A549 (cell line): ENCODE measurements at regions not wholly inside any gene's neighbourhood (a gene's known extent, or its start where the extent isn't known, plus 50 kb on each side); places are given as distances from the start of the nearest gene placed in this dataset.

Experiments
- ATAC-seq, 2 experiments: fragments of 200-7000 bp in 1 of 2; fragments of >200 bp in 1 of 2; cut with Nextera tagmentation in 1 of 2; cut with Tn5 transposase in 1 of 2; 3 replicates each; pipeline versions ENCODE4 v1.8.0 to v1.9.1; 2018 to 2020; ENCODE audit warnings: mild to moderate bottlenecking in 1 of 2, moderate library complexity in 1 of 2
- CTCF ChIA-PET: fragments of 300-600 bp; sonication (Branson Sonifier 250); formaldehyde crosslinking; extraction: SDS; loops from one replicate; lab custom pipeline; 2021; ENCODE audit warnings: antibody characterized with exemption, inconsistent platforms; lab: Yijun Ruan, JAX
- POLR2A ChIA-PET: fragments of 350-600 bp; formaldehyde crosslinking; extraction: SDS; loops from one replicate; lab custom pipeline; 2021; ENCODE audit warnings: antibody characterized with exemption, inconsistent platforms; lab: Yijun Ruan, JAX
- DNase-seq, 2 experiments: peaks; one replicate each; pipeline versions ENCODE4 v3.0.0 to v3.0.0-alpha.2; 2011 to 2016; ENCODE audit warnings: low read depth in 1 of 2, low spot score in 1 of 2
- FAIRE-seq: peaks from 2 replicates; lab custom pipeline; 2011; peaks lifted over from hg19 to GRCh38; lab: Jason Lieb, UNC
- H3K27ac ChIP-seq, 2 experiments: fragments of >200 bp; sonication (Bioruptor Twin); formaldehyde crosslinking; 3 replicates each; pipeline ENCODE4 v1.5.1; 2016 to 2017
- H3K4me1 ChIP-seq: fragments of >200 bp; sonication (Bioruptor Twin); formaldehyde crosslinking; 3 replicates; pipeline ENCODE4 v1.6.1; 2016
- H3K4me2 ChIP-seq: fragments of >200 bp; sonication (Bioruptor Twin); formaldehyde crosslinking; 3 replicates; pipeline ENCODE4 v1.6.1; 2016
- H3K4me3 ChIP-seq: fragments of >200 bp; sonication (Bioruptor Twin); formaldehyde crosslinking; 3 replicates; pipeline ENCODE4 v1.5.1; 2016
- H3K9me3 ChIP-seq: fragments of >200 bp; sonication (Bioruptor Twin); formaldehyde crosslinking; 3 replicates; pipeline ENCODE4 v1.6.1; 2016
- BHLHE40 ChIP-seq: IDR thresholded peaks from 2 replicates; pipeline ENCODE4 v1.6.1; 2012; ENCODE audit warnings: low read depth, low read length, inconsistent platforms
- CBX2 ChIP-seq: fragments of 200-600 bp; sonication (generic); IDR thresholded peaks from 2 replicates; pipeline ENCODE4 v1.6.1; 2016; ENCODE audit warnings: low read depth, mild to moderate bottlenecking, borderline replicate concordance
- CEBPB ChIP-seq, 2 experiments: fragments of >200 bp in 1 of 2; sonication (Bioruptor Twin) in 1 of 2; formaldehyde crosslinking in 1 of 2; IDR thresholded peaks; 2 replicates each; pipeline ENCODE4 v1.6.1; 2012 to 2016
- E2F6 ChIP-seq: IDR thresholded peaks from 2 replicates; pipeline ENCODE4 v1.6.1; 2012; ENCODE audit warnings: low read depth, borderline replicate concordance
- EHF ChIP-seq: fragments of 250-450 bp; sonication (Bioruptor Pico); IDR thresholded peaks from 2 replicates; pipeline ENCODE4 v1.5.0; 2020; ENCODE audit warnings: mild to moderate bottlenecking
- ELK1 ChIP-seq: fragments of 150-350 bp; IDR thresholded peaks from 2 replicates; pipeline ENCODE4 v1.6.1; 2014; ENCODE audit warnings: low read depth, mild to moderate bottlenecking, low read length
- FOSB ChIP-seq: fragments of 250-450 bp; sonication (Bioruptor Pico); IDR thresholded peaks from 2 replicates; pipeline ENCODE4 v1.5.0; 2020; ENCODE audit warnings: mild to moderate bottlenecking, moderate library complexity
- FOSL2 ChIP-seq, 2 experiments: fragments of 450-650 bp in 1 of 2; fragments of >200 bp in 1 of 2; sonication (Bioruptor Twin) in 1 of 2; formaldehyde crosslinking; IDR thresholded peaks; 2 replicates each; pipeline versions ENCODE4 v1.5.0 to v1.6.1; 2016 to 2020; ENCODE audit warnings: mild to moderate bottlenecking in 1 of 2, moderate library complexity in 1 of 2
- FOXS1 ChIP-seq: fragments of 250-450 bp; sonication (Bioruptor Pico); IDR thresholded peaks from 2 replicates; pipeline ENCODE4 v1.5.0; 2020; ENCODE audit warnings: mild to moderate bottlenecking, moderate library complexity
- HMGXB4 ChIP-seq: fragments of 250-450 bp; sonication (Bioruptor Pico); IDR thresholded peaks from 2 replicates; pipeline ENCODE4 v1.5.0; 2021; ENCODE audit warnings: mild to moderate bottlenecking, moderate library complexity, borderline replicate concordance
- HOXB5 ChIP-seq: fragments of 250-450 bp; sonication (Bioruptor Pico); IDR thresholded peaks from 2 replicates; pipeline ENCODE4 v1.5.0; 2020; ENCODE audit warnings: mild to moderate bottlenecking, moderate library complexity
- JUN ChIP-seq, 2 experiments: fragments of >200 bp; sonication (Bioruptor Twin); formaldehyde crosslinking; IDR thresholded peaks; 2 replicates in 1 of 2; 3 replicates in 1 of 2; pipeline ENCODE4 v1.6.1; 2016 to 2017
- KDM1A ChIP-seq: fragments of 200-600 bp; sonication (generic); IDR thresholded peaks from 2 replicates; pipeline ENCODE4 v1.6.1; 2016; ENCODE audit warnings: low read depth, mild to moderate bottlenecking
- KDM5A ChIP-seq: fragments of 200-600 bp; sonication (generic); IDR thresholded peaks from 2 replicates; pipeline ENCODE4 v1.6.1; 2016; ENCODE audit warnings: antibody characterized with exemption, mild to moderate bottlenecking
- MYC ChIP-seq: IDR thresholded peaks from 2 replicates; pipeline ENCODE4 v1.6.1; 2012; ENCODE audit warnings: mild to moderate bottlenecking, inconsistent platforms, low read length, improper control_type of control experiment, borderline replicate concordance
- NR3C1 ChIP-seq: fragments of >200 bp; sonication (Bioruptor Twin); formaldehyde crosslinking; IDR thresholded peaks from 3 replicates; pipeline ENCODE4 v1.6.1; 2017
- PBX3 ChIP-seq: IDR thresholded peaks from 2 replicates; pipeline ENCODE4 v1.6.1; 2012
- PHF8 ChIP-seq: fragments of 200-600 bp; sonication (generic); IDR thresholded peaks from 2 replicates; pipeline ENCODE4 v1.6.1; 2016; ENCODE audit warnings: low read depth, mild to moderate bottlenecking, antibody characterized with exemption, moderate library complexity, borderline replicate concordance
- RFX5 ChIP-seq: fragments of 450-650 bp; IDR thresholded peaks from 2 replicates; pipeline ENCODE4 v1.7.1; 2014; ENCODE audit warnings: antibody characterized with exemption, mild to moderate bottlenecking, moderate library complexity
- SMC3 ChIP-seq: fragments of >200 bp; sonication (Bioruptor Twin); formaldehyde crosslinking; IDR thresholded peaks from 3 replicates; pipeline ENCODE4 v1.6.1; 2018; ENCODE audit warnings: inconsistent platforms
- TFCP2L1 ChIP-seq: fragments of 250-450 bp; sonication (Bioruptor Pico); IDR thresholded peaks from 2 replicates; pipeline ENCODE4 v1.5.0; 2021; ENCODE audit warnings: mild to moderate bottlenecking
- TP53 ChIP-seq: fragments of 250-450 bp; sonication (Bioruptor Pico); IDR thresholded peaks from 2 replicates; pipeline ENCODE4 v1.5.0; 2021; ENCODE audit warnings: mild to moderate bottlenecking, moderate library complexity
- ZC3H11A ChIP-seq: fragments of 450-650 bp; IDR thresholded peaks from 2 replicates; pipeline ENCODE4 v1.6.1; 2014; ENCODE audit warnings: antibody characterized with exemption, mild to moderate bottlenecking
- ZSCAN20 ChIP-seq: fragments of 250-450 bp; sonication (Bioruptor Pico); IDR thresholded peaks from 2 replicates; pipeline ENCODE4 v1.8.0; 2022; ENCODE audit warnings: mild to moderate bottlenecking, moderate library complexity
- WGBS: methylation state at CpG from one replicate; pipeline ENCODE4 v1.1.6; 2017; ENCODE audit errors: missing lambda C conversion rate; 5-methylcytosine and 5-hydroxymethylcytosine counted together
- TF ChIP-seq, protein P1 (sequence below): IDR thresholded peaks from 2 replicates; pipeline ENCODE4 v1.6.1; 2012
- TF ChIP-seq, protein P2 (sequence below): fragments of >200 bp; sonication (Bioruptor Twin); formaldehyde crosslinking; IDR thresholded peaks from 3 replicates; pipeline ENCODE4 v1.5.1; 2016

GRCh38 chr11:134468796-134469195 lies 56.8 kb upstream of the B3GAT1 start:
- ATAC-seq, result no peak
- H3K27ac ChIP-seq, result no peak overlapping the region
- no peaks in the 10 kb centered on the region for H3K9me3 ChIP-seq
- no peak overlapping the region for H3K4me2 ChIP-seq
- no peak for DNase-seq
- H3K4me3 ChIP-seq, result no peak overlapping the region
- TF ChIP-seq NR3C1, result no peak
- TF ChIP-seq CEBPB (IDR thresholded peaks at IDR 0.05), result no peak
- no peak for TF ChIP-seq TP53 (CRISPR knock-in tag)
- no peak for TF ChIP-seq JUN (IDR thresholded peaks at IDR 0.05)
- no peak for TF ChIP-seq MYC
- no peak for TF ChIP-seq CBX2
- TF ChIP-seq HOXB5 (CRISPR knock-in tag), result no peak
- no peak for TF ChIP-seq EHF (CRISPR knock-in tag)
- no peak for TF ChIP-seq FOSB (CRISPR knock-in tag)
- TF ChIP-seq TFCP2L1 (CRISPR knock-in tag), result no peak
- TF ChIP-seq, protein P1, sequence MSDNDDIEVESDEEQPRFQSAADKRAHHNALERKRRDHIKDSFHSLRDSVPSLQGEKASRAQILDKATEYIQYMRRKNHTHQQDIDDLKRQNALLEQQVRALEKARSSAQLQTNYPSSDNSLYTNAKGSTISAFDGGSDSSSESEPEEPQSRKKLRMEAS, result no peak
- no peak for TF ChIP-seq KDM1A
- TF ChIP-seq PBX3, result no peak
- no peak for TF ChIP-seq ZC3H11A
- TF ChIP-seq PHF8, result no peak
- no peak for TF ChIP-seq FOXS1
- TF ChIP-seq BHLHE40, result no peak
- no peak for TF ChIP-seq SMC3
- no peaks in the 10 kb centered on the region for H3K4me1 ChIP-seq
- ChIA-PET CTCF (no interaction called here), POLR2A (no interaction called here)
- 21% methylated on average over 3 of the region's 3 CpGs for WGBS
- FAIRE-seq, result no peak

DNA sequence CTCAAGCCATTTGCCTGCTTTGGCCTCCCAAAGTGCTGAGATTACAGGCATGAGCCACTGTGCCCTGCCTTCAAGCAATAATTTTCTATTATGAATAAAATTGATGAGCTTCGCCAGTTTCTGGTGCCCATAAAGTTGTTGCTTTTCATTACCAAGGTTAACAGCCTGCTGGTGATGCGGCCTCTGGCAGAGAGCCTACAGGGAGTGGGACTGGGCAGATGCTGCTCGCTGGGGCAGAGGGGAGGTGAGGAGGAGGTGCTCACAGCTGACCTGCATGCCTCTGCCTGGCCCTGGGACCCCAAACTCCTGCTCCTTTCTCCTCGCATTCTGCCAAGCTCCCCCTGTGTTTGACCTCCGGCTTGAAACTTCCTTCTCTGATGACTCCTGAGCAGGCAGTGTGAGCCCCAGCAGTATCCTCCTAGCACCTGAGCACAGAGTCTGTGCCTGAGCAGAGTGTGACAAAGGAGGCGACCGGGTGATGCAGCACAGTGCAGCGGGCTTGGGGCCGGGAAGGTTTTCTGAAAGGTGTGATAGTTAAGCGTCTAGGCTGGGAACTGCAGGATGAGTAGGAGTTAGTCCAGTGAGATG lies 56.1 kb upstream of the B3GAT1 start:
- WGBS, result 61% methylated on average over 6 of the region's 10 CpGs
- ATAC-seq, result no peak
- Histone ChIP-seq H3K9me3 (no peaks in the 10 kb centered on the region), H3K4me3 (no peak overlapping the region), H3K27ac (no peak overlapping the region), H3K4me2 (no peak overlapping the region), H3K4me1 (no peaks in the 10 kb centered on the region)
- no peak for DNase-seq
- no peak for FAIRE-seq
- POLR2A ChIA-PET, result no interaction called here
- CTCF ChIA-PET, result no interaction called here
- TF ChIP-seq HMGXB4 (CRISPR knock-in tag) (no peak), MYC (no peak), ELK1 (no peak), FOSL2 (IDR thresholded peaks at IDR 0.05) (no peak), FOSL2 (CRISPR knock-in tag; IDR thresholded peaks at IDR 0.05) (no peak), EHF (CRISPR knock-in tag) (no peak), KDM5A (no peak), NR3C1 (no peak), JUN (IDR thresholded peaks at IDR 0.05) (no peak), RFX5 (no peak), E2F6 (no peak), KDM1A (no peak), ZSCAN20 (CRISPR knock-in tag) (no peak)
- TF ChIP-seq, protein P2, sequence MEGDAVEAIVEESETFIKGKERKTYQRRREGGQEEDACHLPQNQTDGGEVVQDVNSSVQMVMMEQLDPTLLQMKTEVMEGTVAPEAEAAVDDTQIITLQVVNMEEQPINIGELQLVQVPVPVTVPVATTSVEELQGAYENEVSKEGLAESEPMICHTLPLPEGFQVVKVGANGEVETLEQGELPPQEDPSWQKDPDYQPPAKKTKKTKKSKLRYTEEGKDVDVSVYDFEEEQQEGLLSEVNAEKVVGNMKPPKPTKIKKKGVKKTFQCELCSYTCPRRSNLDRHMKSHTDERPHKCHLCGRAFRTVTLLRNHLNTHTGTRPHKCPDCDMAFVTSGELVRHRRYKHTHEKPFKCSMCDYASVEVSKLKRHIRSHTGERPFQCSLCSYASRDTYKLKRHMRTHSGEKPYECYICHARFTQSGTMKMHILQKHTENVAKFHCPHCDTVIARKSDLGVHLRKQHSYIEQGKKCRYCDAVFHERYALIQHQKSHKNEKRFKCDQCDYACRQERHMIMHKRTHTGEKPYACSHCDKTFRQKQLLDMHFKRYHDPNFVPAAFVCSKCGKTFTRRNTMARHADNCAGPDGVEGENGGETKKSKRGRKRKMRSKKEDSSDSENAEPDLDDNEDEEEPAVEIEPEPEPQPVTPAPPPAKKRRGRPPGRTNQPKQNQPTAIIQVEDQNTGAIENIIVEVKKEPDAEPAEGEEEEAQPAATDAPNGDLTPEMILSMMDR, result no peak
